ENCODE measurements at regions not wholly inside any gene's neighbourhood (a gene's known extent, or its start where the extent isn't known, plus 50 kb on each side); places are given as distances from the start of the nearest gene placed in this dataset.
A peak's percentile ranks its signal among the peaks of the same experiment; 100 is the strongest.

- Histone ChIP-seq H3K4me3 (ENCODE audit: insufficient read depth, low read depth, low read length) (no peak overlapping the region), H3K27me3 (ENCODE audit: insufficient read depth, low read length) (no peaks in the 10 kb centered on the region), H3K9me3 (ENCODE audit: insufficient read depth, low read depth, low read length) (no peaks in the 10 kb centered on the region), H3K79me2 (ENCODE audit: insufficient read depth, low read length) (no peaks in the 10 kb centered on the region), H3K27ac (ENCODE audit: low read depth, low read length) (no peak overlapping the region), H3K4me2 (ENCODE audit: low read length) (no peak overlapping the region), H3K4me1 (ENCODE audit: insufficient read depth, low read length) (no peaks in the 10 kb centered on the region), H3K36me3 (ENCODE audit: insufficient read depth, low read length) (no peaks in the 10 kb centered on the region), H3K9ac (ENCODE audit: low read length) (no peak overlapping the region), H2AFZ (ENCODE audit: low read depth, low read length) (peak overlapping the region; percentile 7), H4K20me1 (ENCODE audit: insufficient read depth, low read length) (no peaks in the 10 kb centered on the region)
- no peak overlapping the region for H3K27ac Mint-ChIP-seq (ENCODE audit: unreplicated experiment)
- H3K4me1 Mint-ChIP-seq (ENCODE audit: low read depth, unreplicated experiment), result no peaks in the 10 kb centered on the region
- DNase-seq (ENCODE audit: low read depth), result no peak
- H3K27me3 Mint-ChIP-seq (ENCODE audit: low read depth, unreplicated experiment), result no peaks in the 10 kb centered on the region
- FAIRE-seq, result no peak
- no peaks in the 10 kb centered on the region for H3K9me3 Mint-ChIP-seq (ENCODE audit: unreplicated experiment)
- H3K4me3 Mint-ChIP-seq (ENCODE audit: unreplicated experiment), result no peak overlapping the region
- no peak for TF ChIP-seq CTCF (IDR thresholded peaks at IDR 0.05; ENCODE audit: insufficient read depth, low read depth, low read length)
- TF ChIP-seq EZH2 (IDR thresholded peaks at IDR 0.05; ENCODE audit: insufficient read depth, low read length), result no peak
- H3K36me3 Mint-ChIP-seq (ENCODE audit: low read depth, unreplicated experiment), result no peaks in the 10 kb centered on the region
Observed at GRCh38 chr10:36766415-36766810, 359.0 kb upstream of the ANKRD30A start.

GRCh38 chr10:36765782-36766414, 359.5 kb upstream of the ANKRD30A start:
- Histone ChIP-seq H3K27me3 (ENCODE audit: insufficient read depth, low read length) (no peaks in the 10 kb centered on the region), H3K4me3 (ENCODE audit: insufficient read depth, low read depth, low read length) (no peak overlapping the region), H4K20me1 (ENCODE audit: insufficient read depth, low read length) (no peaks in the 10 kb centered on the region), H3K9me3 (ENCODE audit: insufficient read depth, low read depth, low read length) (no peaks in the 10 kb centered on the region), H3K4me2 (ENCODE audit: low read length) (no peak overlapping the region), H3K9ac (ENCODE audit: low read length) (no peak overlapping the region), H3K4me1 (ENCODE audit: insufficient read depth, low read length) (no peaks in the 10 kb centered on the region), H3K79me2 (ENCODE audit: insufficient read depth, low read length) (no peaks in the 10 kb centered on the region), H3K36me3 (ENCODE audit: insufficient read depth, low read length) (no peaks in the 10 kb centered on the region), H3K27ac (ENCODE audit: low read depth, low read length) (no peak overlapping the region), H2AFZ (ENCODE audit: low read depth, low read length) (no peak overlapping the region)
- FAIRE-seq (no peak), DNase-seq (ENCODE audit: low read depth) (peak; percentile 4)
- H3K4me1 Mint-ChIP-seq (ENCODE audit: low read depth, unreplicated experiment), result peaks cover 2% of the 10 kb centered on the region
- no peaks in the 10 kb centered on the region for H3K9me3 Mint-ChIP-seq (ENCODE audit: unreplicated experiment)
- no peaks in the 10 kb centered on the region for H3K36me3 Mint-ChIP-seq (ENCODE audit: low read depth, unreplicated experiment)
- no peak overlapping the region for H3K4me3 Mint-ChIP-seq (ENCODE audit: unreplicated experiment)
- no peaks in the 10 kb centered on the region for H3K27me3 Mint-ChIP-seq (ENCODE audit: low read depth, unreplicated experiment)
- TF ChIP-seq EZH2 (IDR thresholded peaks at IDR 0.05; ENCODE audit: insufficient read depth, low read length), result no peak
- TF ChIP-seq CTCF (IDR thresholded peaks at IDR 0.05; ENCODE audit: insufficient read depth, low read depth, low read length), result no peak
- no peak overlapping the region for H3K27ac Mint-ChIP-seq (ENCODE audit: unreplicated experiment)

GRCh38 chr10:36764823-36765222, 360.6 kb upstream of the ANKRD30A start:
- H3K4me3 ChIP-seq (ENCODE audit: insufficient read depth, low read depth, low read length), result no peak overlapping the region
- Mint-ChIP-seq H3K27ac (ENCODE audit: unreplicated experiment) (no peak overlapping the region), H3K27me3 (ENCODE audit: low read depth, unreplicated experiment) (no peaks in the 10 kb centered on the region), H3K4me3 (ENCODE audit: unreplicated experiment) (no peak overlapping the region), H3K9me3 (ENCODE audit: unreplicated experiment) (no peaks in the 10 kb centered on the region), H3K36me3 (ENCODE audit: low read depth, unreplicated experiment) (no peaks in the 10 kb centered on the region), H3K4me1 (ENCODE audit: low read depth, unreplicated experiment) (peaks cover 8% of the 10 kb centered on the region)
- H3K79me2 ChIP-seq (ENCODE audit: insufficient read depth, low read length), result no peaks in the 10 kb centered on the region
- no peaks in the 10 kb centered on the region for H3K9me3 ChIP-seq (ENCODE audit: insufficient read depth, low read depth, low read length)
- DNase-seq (ENCODE audit: low read depth), result no peak
- no peak overlapping the region for H3K27ac ChIP-seq (ENCODE audit: low read depth, low read length)
- H4K20me1 ChIP-seq (ENCODE audit: insufficient read depth, low read length), result no peaks in the 10 kb centered on the region
- no peak for FAIRE-seq
- no peaks in the 10 kb centered on the region for H3K4me1 ChIP-seq (ENCODE audit: insufficient read depth, low read length)
- no peak overlapping the region for H3K9ac ChIP-seq (ENCODE audit: low read length)
- H3K36me3 ChIP-seq (ENCODE audit: insufficient read depth, low read length), result no peaks in the 10 kb centered on the region
- no peak overlapping the region for H2AFZ ChIP-seq (ENCODE audit: low read depth, low read length)
- H3K4me2 ChIP-seq (ENCODE audit: low read length), result no peak overlapping the region
- H3K27me3 ChIP-seq (ENCODE audit: insufficient read depth, low read length), result no peaks in the 10 kb centered on the region
- TF ChIP-seq CTCF (IDR thresholded peaks at IDR 0.05; ENCODE audit: insufficient read depth, low read depth, low read length) (no peak), EZH2 (IDR thresholded peaks at IDR 0.05; ENCODE audit: insufficient read depth, low read length) (no peak)

Measured in astrocyte (in vitro differentiated cells and primary cell).